WTC11 (cell line): ENCODE measurements at regions not wholly inside any gene's neighbourhood (a gene's known extent, or its start where the extent isn't known, plus 50 kb on each side); places are given as distances from the start of the nearest gene placed in this dataset.

ENCODE experiments used
- ELF4 ChIP-seq: sonication (generic); formaldehyde crosslinking; IDR thresholded peaks from 2 replicates; pipeline ENCODE4 v1.8.1; 2022; ENCODE audit warnings: low read depth, mild to moderate bottlenecking, moderate library complexity, missing genetic modification reagents
- NR3C1 ChIP-seq: sonication (generic); formaldehyde crosslinking; conservative IDR thresholded peaks from 2 replicates; pipeline ENCODE4 v1.8.1; 2023; ENCODE audit warnings: low read depth, mild to moderate bottlenecking, missing genetic modification reagents
- SP1 ChIP-seq: sonication (generic); formaldehyde crosslinking; conservative IDR thresholded peaks from 2 replicates; pipeline ENCODE4 v1.8.1; 2022; ENCODE audit warnings: missing genetic modification reagents
- ZBTB21 ChIP-seq: sonication (generic); formaldehyde crosslinking; IDR thresholded peaks from 2 replicates; pipeline ENCODE4 v1.8.1; 2023; ENCODE audit warnings: mild to moderate bottlenecking, missing genetic modification reagents, borderline replicate concordance
- TF ChIP-seq, protein P1 (sequence below): fragments of 200-600 bp; IDR thresholded peaks from 2 replicates; pipeline ENCODE4 v1.8.0; 2022; ENCODE audit warnings: antibody characterized with exemption
- TF ChIP-seq, protein P2 (sequence below): fragments of 250-450 bp; sonication (Bioruptor Pico); IDR thresholded peaks from 2 replicates; pipeline ENCODE4 v1.9.0; 2021; ENCODE audit warnings: mild to moderate bottlenecking

DNA sequence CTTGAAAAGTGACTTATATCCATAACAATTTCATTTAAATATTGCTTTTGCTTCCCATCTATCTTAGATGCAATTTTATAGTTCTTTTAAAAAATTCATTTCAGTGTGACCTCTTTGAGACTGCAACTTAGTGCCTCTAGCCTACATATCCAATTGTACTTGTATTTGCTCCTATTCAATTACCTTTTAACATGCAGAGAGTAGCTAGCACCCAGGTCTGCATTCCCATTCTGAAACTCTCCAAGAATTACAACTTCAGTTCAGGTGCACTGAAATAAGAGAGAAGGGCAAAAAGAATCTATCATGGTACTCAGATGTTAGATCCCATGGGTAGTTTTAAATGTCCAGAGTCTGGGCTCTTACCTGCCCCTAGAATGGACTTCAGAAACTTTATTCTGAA lies 765.4 kb upstream of the SLC35B3 start:
- TF ChIP-seq ZBTB21 (CRISPR knock-in tag) (no peak), ELF4 (no peak), SP1 (CRISPR knock-in tag) (no peak), NR3C1 (CRISPR knock-in tag) (no peak)
- TF ChIP-seq, protein P1, sequence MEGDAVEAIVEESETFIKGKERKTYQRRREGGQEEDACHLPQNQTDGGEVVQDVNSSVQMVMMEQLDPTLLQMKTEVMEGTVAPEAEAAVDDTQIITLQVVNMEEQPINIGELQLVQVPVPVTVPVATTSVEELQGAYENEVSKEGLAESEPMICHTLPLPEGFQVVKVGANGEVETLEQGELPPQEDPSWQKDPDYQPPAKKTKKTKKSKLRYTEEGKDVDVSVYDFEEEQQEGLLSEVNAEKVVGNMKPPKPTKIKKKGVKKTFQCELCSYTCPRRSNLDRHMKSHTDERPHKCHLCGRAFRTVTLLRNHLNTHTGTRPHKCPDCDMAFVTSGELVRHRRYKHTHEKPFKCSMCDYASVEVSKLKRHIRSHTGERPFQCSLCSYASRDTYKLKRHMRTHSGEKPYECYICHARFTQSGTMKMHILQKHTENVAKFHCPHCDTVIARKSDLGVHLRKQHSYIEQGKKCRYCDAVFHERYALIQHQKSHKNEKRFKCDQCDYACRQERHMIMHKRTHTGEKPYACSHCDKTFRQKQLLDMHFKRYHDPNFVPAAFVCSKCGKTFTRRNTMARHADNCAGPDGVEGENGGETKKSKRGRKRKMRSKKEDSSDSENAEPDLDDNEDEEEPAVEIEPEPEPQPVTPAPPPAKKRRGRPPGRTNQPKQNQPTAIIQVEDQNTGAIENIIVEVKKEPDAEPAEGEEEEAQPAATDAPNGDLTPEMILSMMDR = no peak
- TF ChIP-seq, protein P2, sequence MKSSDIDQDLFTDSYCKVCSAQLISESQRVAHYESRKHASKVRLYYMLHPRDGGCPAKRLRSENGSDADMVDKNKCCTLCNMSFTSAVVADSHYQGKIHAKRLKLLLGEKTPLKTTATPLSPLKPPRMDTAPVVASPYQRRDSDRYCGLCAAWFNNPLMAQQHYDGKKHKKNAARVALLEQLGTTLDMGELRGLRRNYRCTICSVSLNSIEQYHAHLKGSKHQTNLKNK (CRISPR knock-in tag) = no peak
